Retinal pigment epithelial cell (primary cell): ENCODE measurements at regions not wholly inside any gene's neighbourhood (a gene's known extent, or its start where the extent isn't known, plus 50 kb on each side); places are given as distances from the start of the nearest gene placed in this dataset.

Source experiments
- DNase-seq: peaks from one replicate; pipeline ENCODE4 v3.0.0-alpha.2; 2010; ENCODE audit warnings: low read depth
- H3K4me3 ChIP-seq: 2 replicates; pipeline ENCODE4 v1.5.1; 2011; ENCODE audit warnings: mild to moderate bottlenecking, low read length, control low read depth, moderate library complexity
- TF ChIP-seq, protein P1 (sequence below): conservative IDR thresholded peaks from 2 replicates; pipeline ENCODE4 v1.5.1; 2011; ENCODE audit warnings: low read depth, low read length, control low read depth, inconsistent platforms

DNA sequence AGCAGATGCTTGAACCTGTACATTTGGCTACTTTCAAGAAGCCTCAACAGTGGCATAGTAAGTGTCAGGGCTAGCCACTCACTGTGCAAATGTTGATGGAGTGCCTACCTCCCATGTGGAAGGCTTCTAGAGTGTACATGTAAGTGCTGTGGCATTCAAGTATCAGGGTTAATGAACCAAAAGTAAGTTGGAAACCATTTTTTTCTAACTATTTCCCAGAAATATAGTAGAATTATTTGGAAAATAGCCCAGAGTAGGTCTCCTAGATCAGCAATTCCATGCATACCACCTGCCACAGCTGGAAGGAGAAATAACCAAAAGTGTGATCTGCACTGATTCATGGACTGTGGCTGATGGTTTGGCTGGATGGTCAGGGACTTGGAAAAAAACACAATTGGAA lies 53.3 kb downstream of the FOXD1 start:
- DNase-seq = peak; percentile 63
- TF ChIP-seq, protein P1, sequence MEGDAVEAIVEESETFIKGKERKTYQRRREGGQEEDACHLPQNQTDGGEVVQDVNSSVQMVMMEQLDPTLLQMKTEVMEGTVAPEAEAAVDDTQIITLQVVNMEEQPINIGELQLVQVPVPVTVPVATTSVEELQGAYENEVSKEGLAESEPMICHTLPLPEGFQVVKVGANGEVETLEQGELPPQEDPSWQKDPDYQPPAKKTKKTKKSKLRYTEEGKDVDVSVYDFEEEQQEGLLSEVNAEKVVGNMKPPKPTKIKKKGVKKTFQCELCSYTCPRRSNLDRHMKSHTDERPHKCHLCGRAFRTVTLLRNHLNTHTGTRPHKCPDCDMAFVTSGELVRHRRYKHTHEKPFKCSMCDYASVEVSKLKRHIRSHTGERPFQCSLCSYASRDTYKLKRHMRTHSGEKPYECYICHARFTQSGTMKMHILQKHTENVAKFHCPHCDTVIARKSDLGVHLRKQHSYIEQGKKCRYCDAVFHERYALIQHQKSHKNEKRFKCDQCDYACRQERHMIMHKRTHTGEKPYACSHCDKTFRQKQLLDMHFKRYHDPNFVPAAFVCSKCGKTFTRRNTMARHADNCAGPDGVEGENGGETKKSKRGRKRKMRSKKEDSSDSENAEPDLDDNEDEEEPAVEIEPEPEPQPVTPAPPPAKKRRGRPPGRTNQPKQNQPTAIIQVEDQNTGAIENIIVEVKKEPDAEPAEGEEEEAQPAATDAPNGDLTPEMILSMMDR = no peak
- no peak overlapping the region for H3K4me3 ChIP-seq

DNA sequence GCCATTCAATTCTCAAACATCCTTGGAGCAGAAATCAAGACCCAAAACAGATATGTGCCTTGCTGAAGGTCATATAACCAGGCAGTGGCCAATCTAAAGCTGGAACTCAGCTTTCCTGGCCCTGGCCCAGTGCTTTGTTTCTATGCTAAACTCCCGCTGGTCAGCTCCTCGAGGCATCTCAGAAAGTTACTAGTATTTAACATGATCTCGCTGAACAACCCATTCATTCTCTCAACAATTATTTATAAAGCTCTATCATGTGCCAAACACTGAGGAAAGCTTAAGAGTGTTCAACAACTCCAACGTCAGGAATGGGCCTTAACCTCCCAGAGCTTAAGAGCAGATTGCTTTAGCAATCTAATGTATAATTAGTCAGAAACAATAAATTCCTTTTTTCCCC lies 54.0 kb downstream of the FOXD1 start:
- H3K4me3 ChIP-seq = no peak overlapping the region
- TF ChIP-seq, protein P1 = no peak
- peak; percentile 91 for DNase-seq

DNA sequence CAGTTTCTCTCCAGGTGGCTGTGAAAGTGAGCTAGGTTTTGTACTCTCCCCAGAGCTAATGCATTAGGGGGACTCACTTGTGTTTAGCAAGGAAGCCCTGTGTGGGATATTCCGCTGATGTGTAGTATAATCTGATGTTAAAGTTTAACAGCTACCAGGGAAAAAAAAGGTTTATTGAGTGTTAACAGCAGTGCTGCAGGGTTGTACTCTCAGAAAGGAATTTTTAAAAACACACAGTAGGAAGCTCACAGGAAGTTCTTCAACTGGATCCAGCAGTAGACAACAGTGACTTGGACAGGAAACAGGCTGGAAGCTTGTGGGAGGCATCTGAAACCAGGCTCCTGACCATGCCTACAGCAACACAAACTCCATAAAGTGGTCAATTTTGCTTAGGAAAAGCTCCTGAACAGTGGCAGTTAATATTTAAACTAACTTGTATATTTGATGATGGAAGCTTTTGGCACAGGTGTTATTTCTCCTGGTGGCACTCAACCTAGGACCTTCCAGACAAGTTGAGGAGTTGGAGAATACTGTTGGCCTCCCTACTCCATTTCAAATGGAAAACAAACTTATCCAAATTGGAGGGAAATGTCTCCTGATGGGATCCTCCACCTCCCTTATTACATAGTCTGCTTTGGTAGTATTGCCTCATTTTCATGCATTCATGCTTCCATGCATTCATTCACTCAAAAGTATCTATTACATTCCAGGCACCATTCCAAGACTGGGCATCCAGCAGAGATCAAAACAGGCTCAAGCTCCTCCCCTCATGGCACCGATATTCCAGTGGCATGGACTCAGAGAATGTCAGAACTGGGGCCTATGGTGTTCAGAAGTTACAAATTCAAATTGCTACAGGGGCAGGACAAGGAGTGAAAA lies 54.7 kb downstream of the FOXD1 start:
- DNase-seq = no peak

DNA sequence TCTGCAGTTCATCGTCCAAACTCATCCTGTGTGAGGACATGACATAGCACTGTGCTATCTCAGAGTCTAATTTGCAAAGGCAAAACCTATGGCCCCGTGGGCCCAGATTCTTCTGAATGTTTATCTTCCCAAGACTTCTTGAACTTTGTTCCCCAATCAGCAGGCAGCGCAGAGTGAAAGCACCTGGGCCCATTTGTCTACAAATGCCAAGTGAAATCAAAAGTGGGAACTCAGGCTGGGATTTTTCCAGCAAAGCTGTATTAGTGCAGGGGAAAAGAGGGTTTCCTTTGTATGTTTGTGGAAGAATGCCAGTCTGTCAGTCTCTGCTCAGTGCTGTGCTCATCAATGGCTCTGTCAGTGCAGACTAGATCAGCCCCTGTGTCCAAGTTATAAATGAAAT lies 55.8 kb downstream of the FOXD1 start:
- no peak for DNase-seq
- no peak overlapping the region for H3K4me3 ChIP-seq
- TF ChIP-seq, protein P1 = no peak

More for the DNA sequence above, 54.7 kb downstream of the FOXD1 start:
- no peak overlapping the region for H3K4me3 ChIP-seq
- TF ChIP-seq, protein P1 = no peak

DNA sequence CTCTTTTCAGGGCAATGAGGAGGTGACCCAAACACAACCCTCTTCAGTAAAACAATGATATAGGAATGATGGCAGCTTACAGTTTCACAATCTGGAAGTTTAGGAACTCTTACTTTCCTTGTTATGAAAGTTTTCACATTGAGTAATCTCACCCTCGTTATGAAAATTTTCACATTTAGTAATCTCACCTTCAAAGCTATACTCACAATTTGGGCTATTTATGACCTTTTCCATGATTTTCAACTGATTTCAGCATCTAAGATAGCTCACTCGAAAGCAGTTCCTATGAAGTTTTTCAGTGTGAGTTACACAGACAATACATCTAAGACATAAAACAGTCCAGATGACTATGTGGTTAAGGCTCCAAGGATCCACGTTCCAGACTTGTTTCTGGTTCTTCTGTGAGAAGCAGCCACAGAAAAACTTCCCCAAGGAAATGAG lies 57.1 kb downstream of the FOXD1 start:
- TF ChIP-seq, protein P1 = no peak
- H3K4me3 ChIP-seq = no peak overlapping the region
- no peak for DNase-seq

DNA sequence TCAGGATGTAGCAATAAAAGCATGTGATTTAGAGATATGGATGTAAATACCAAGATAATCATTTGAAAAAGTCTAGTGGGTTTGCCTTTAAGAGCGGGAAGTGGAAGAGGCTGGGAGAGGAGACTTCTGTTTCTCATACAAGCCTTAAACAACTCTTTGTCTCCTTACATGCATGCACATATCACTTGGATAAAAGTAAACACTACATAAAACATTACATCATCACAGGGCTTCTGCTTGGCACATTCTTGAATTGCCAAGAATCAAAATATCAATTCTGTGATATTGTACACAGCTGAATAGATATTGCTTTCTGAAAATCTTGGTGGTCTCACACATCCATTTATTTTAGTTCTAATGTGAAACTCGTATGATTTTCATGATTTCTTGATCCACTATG lies 57.6 kb downstream of the FOXD1 start:
- TF ChIP-seq, protein P1 = no peak
- H3K4me3 ChIP-seq = no peak overlapping the region
- no peak for DNase-seq

DNA sequence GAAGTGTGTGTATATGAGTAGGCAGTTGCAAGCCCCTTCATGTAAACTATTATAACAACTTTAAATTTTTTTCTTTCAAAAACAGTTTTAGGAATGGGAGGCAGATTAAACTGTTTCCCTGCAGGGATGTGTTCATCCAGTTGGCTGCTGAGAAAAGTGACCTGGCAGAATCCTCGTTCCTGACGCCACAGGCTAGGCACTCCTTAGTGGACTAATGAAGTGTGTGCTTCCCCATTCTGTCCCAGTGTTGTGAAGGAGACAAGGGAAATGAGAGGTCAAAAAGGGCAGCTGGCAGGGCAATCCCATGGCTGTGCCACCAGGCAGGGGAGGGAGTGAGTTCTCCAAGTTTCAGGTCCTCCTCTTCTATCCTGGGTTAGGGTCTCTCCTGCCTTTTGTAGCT lies 59.8 kb downstream of the FOXD1 start:
- no peak overlapping the region for H3K4me3 ChIP-seq
- no peak for DNase-seq
- TF ChIP-seq, protein P1 = no peak
